K562 (cell line): ENCODE measurements at regions not wholly inside any gene's neighbourhood (a gene's known extent, or its start where the extent isn't known, plus 50 kb on each side); places are given as distances from the start of the nearest gene placed in this dataset.
A peak's percentile ranks its signal among the peaks of the same experiment; 100 is the strongest.
"Not testable (repeated sequence)": the region's sequence is repeated elsewhere in the genome, so short reads cannot be mapped to it uniquely, and the experiment has no call there.

Experiments
- ATAC-seq: fragments of 200-7000 bp; cut with Tn5 transposase; 3 replicates; pipeline ENCODE4 v1.9.1; 2020; ENCODE audit warnings: moderate library complexity
- BruUV-seq: library from RNA; stranded (reverse); fragments of 400-500 nt; replicated peaks from 2 replicates; lab custom pipeline; 2021; lab: Mats Ljungman, UMichigan
- CTCF ChIA-PET: fragments of 300-600 bp; formaldehyde crosslinking; extraction: SDS; loops from one replicate; lab custom pipeline; 2021; ENCODE audit warnings: low intra/inter-chr PET ratio; lab: Yijun Ruan, JAX
- POLR2A ChIA-PET: fragments of 300-600, 350-650 bp; sonication (Branson Sonifier 250); formaldehyde crosslinking; extraction: SDS; loops from one replicate; lab custom pipeline; 2021; ENCODE audit warnings: antibody characterized with exemption, inconsistent platforms; lab: Yijun Ruan, JAX
- DNase-seq, 4 experiments: peaks; one replicate each; pipeline versions ENCODE4 v3.0.0 to v3.0.0-alpha.2; 2011 to 2018; ENCODE audit warnings: low spot score in 3 of 4, mixed read lengths in 3 of 4; ENCODE audit errors: extremely low read depth in 1 of 4
- FAIRE-seq: peaks from 2 replicates; lab custom pipeline; 2011; peaks lifted over from hg19 to GRCh38; lab: Jason Lieb, UNC
- H2AFZ ChIP-seq: 2 replicates; pipeline ENCODE4 v1.6.0; 2011; ENCODE audit warnings: low read depth, low read length, control low read depth, inconsistent platforms
- H3K27ac ChIP-seq: fragments of 200-600 bp; 3 replicates; pipeline ENCODE4 v1.8.0; 2011; ENCODE audit warnings: low read depth, mild to moderate bottlenecking, control low read depth, inconsistent platforms, low read length, moderate library complexity, mixed read lengths; ENCODE audit errors: extremely low read depth
- H3K27me3 ChIP-seq, 2 experiments: fragments of 300-600 bp in 1 of 2; 2 replicates in 1 of 2; 3 replicates in 1 of 2; pipeline versions ENCODE4 v1.6.0 to v1.8.0; 2011; ENCODE audit warnings: inconsistent platforms in 2 of 2, low read length in 2 of 2, mild to moderate bottlenecking in 1 of 2, mixed read lengths in 1 of 2, moderate library complexity in 1 of 2; ENCODE audit not compliant: control insufficient read depth in 2 of 2, insufficient read depth in 2 of 2
- H3K36me3 ChIP-seq: fragments of 300-600 bp; 3 replicates; pipeline ENCODE4 v1.8.0; 2011; ENCODE audit warnings: mild to moderate bottlenecking, low read length, inconsistent platforms; ENCODE audit not compliant: control insufficient read depth, insufficient read depth
- H3K4me1 ChIP-seq, 2 experiments: fragments of 200-600 bp in 1 of 2; replicated peaks in 1 of 2; 2 replicates in 1 of 2; 3 replicates in 1 of 2; pipeline versions ENCODE4 v1.5.1 to v1.8.0; 2011; ENCODE audit warnings: inconsistent platforms in 2 of 2, low read length in 2 of 2, mild to moderate bottlenecking in 1 of 2, mixed read lengths in 1 of 2, moderate library complexity in 1 of 2; ENCODE audit not compliant: control insufficient read depth in 2 of 2, insufficient read depth in 2 of 2
- H3K4me2 ChIP-seq: 2 replicates; pipeline ENCODE4 v1.6.1; 2011; ENCODE audit warnings: low read length, control low read depth, inconsistent platforms, mixed read lengths; ENCODE audit not compliant: insufficient read depth
- H3K4me3 ChIP-seq: fragments of 200-600 bp; sonication (generic), shearing (Covaris generic); 2 replicates; pipeline ENCODE4 v1.5.1; 2016; ENCODE audit warnings: control low read depth, inconsistent platforms
- H3K79me2 ChIP-seq: fragments of 200-600 bp; 3 replicates; pipeline ENCODE4 v1.8.0; 2011; ENCODE audit warnings: low read length, inconsistent platforms; ENCODE audit not compliant: control insufficient read depth, insufficient read depth
- H3K9ac ChIP-seq, 2 experiments: 2 replicates each; pipeline versions ENCODE4 v1.6.0 to v1.6.1; 2011; ENCODE audit warnings: low read depth in 2 of 2, low read length in 2 of 2, control low read depth in 1 of 2, inconsistent platforms in 1 of 2, mild to moderate bottlenecking in 1 of 2, mixed read lengths in 1 of 2; ENCODE audit not compliant: insufficient read depth in 1 of 2
- H3K9me1 ChIP-seq: one replicate; pipeline ENCODE4 v1.6.0; 2011; ENCODE audit warnings: inconsistent platforms, mild to moderate bottlenecking, low read length, moderate library complexity; ENCODE audit not compliant: control insufficient read depth, insufficient read depth
- H3K9me3 ChIP-seq: replicated peaks from 2 replicates; pipeline ENCODE4 v1.5.1; 2011; ENCODE audit warnings: low read depth, low read length, inconsistent platforms; ENCODE audit not compliant: control insufficient read depth, insufficient read depth
- H4K20me1 ChIP-seq: replicated peaks from 2 replicates; pipeline ENCODE4 v1.6.1; 2011; ENCODE audit warnings: low read length, inconsistent platforms, mixed read lengths; ENCODE audit not compliant: control insufficient read depth, insufficient read depth
- DACH1 ChIP-seq: fragments of 450-650 bp; IDR thresholded peaks from 2 replicates; pipeline ENCODE4 v1.6.1; 2018; ENCODE audit not compliant: partially characterized antibody
- MAZ ChIP-seq, 2 experiments: fragments of 450-650 bp in 1 of 2; sonication (generic) in 1 of 2; formaldehyde crosslinking; IDR thresholded peaks in 1 of 2; conservative IDR thresholded peaks in 1 of 2; 2 replicates each; pipeline versions ENCODE4 v1.4.0 to v1.5.0; 2020; ENCODE audit warnings: mild to moderate bottlenecking in 1 of 2, missing genetic modification reagents in 1 of 2
- PRMT5 ChIP-seq: sonication (generic); formaldehyde crosslinking; IDR thresholded peaks from 2 replicates; pipeline ENCODE4 v1.5.0; 2020; ENCODE audit warnings: missing genetic modification reagents
- SAFB ChIP-seq: fragments of 200-400 bp; formaldehyde crosslinking; IDR thresholded peaks from 2 replicates; pipeline ENCODE4 v1.6.1; 2017; ENCODE audit warnings: low read depth, low read length, borderline replicate concordance
- ZBTB2 ChIP-seq: fragments of 450-650 bp; IDR thresholded peaks from 2 replicates; pipeline ENCODE4 v1.6.1; 2016; ENCODE audit warnings: antibody characterized with exemption
- ZNF431 ChIP-seq: sonication (generic); formaldehyde crosslinking; IDR thresholded peaks from 2 replicates; pipeline ENCODE4 v1.8.0; 2022; ENCODE audit warnings: mild to moderate bottlenecking, missing genetic modification reagents
- ZNF589 ChIP-seq: fragments of 200-800 bp; sonication (Bioruptor generic); IDR thresholded peaks from 2 replicates; pipeline ENCODE4 v1.6.1; 2016; ENCODE audit warnings: low read depth, missing genetic modification characterization, missing compliant biosample characterization
- WGBS: fragments of 100-300 bp; shearing (Covaris generic); methylation state at CpG from one replicate; pipeline ENCODE4 v1.1.6; 2016; ENCODE audit warnings: low coverage, mixed read lengths; ENCODE audit not compliant: insufficient coverage; ENCODE audit errors: missing lambda C conversion rate; 5-methylcytosine and 5-hydroxymethylcytosine counted together
- in situ Hi-C: fragments of 300-500 bp; cut with MboI; formaldehyde crosslinking; loops from 4 replicates; pipeline ENCODE4 v1.15.0; 2018; ENCODE audit warnings: inconsistent platforms, mixed read lengths
- intact Hi-C: fragments of 100-400 bp; cut with micrococcal nuclease; formaldehyde crosslinking; loops from 2 replicates; pipeline ENCODE4 v1.14.2; 2022
- TF ChIP-seq, protein P1 (sequence below): sonication (generic); formaldehyde crosslinking; IDR thresholded peaks from 2 replicates; pipeline ENCODE4 v1.8.1; 2023; ENCODE audit warnings: mild to moderate bottlenecking, missing genetic modification reagents
- TF ChIP-seq, protein P2 (sequence below): sonication (generic); formaldehyde crosslinking; IDR thresholded peaks from 2 replicates; pipeline ENCODE4 v1.8.0; 2022; ENCODE audit warnings: missing genetic modification reagents, mild to moderate bottlenecking, borderline replicate concordance
- TF ChIP-seq, protein P3 (sequence below): fragments of 200-800 bp; sonication (Bioruptor generic); IDR thresholded peaks from 2 replicates; pipeline ENCODE4 v1.6.1; 2016; ENCODE audit warnings: missing genetic modification characterization, missing compliant biosample characterization

DNA sequence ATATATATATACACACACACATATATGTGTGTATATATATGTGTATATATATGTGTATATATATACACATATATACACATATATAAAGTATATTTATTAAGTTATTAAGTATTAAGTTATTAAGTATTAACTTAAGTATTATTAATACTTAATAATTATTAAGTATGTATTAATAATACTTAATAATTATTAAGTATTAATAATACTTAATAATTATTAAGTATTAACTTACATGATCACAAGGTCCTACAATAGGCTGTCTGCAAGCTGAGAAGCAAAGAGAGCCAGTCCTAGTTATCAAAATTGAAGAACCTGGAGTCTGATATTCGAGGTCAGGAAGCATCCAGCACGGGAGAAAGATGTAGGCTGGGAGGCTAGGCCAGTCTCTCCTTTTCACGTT, 130.1 kb upstream of the FAM3C start:
- H3K9me1 ChIP-seq, H3K9me3 ChIP-seq, ATAC-seq, POLR2A ChIA-PET, FAIRE-seq, H4K20me1 ChIP-seq, H3K36me3 ChIP-seq, H3K4me1 ChIP-seq, H3K4me2 ChIP-seq, intact Hi-C loops, H3K27ac ChIP-seq, H3K4me3 ChIP-seq, H3K79me2 ChIP-seq, H2AFZ ChIP-seq, DNase-seq, H3K27me3 ChIP-seq, CTCF ChIA-PET, H3K9ac ChIP-seq, BruUV-seq: not testable (repeated sequence)
- 14% methylated on average over 3 of the region's 3 CpGs for WGBS
- in situ Hi-C loops: loop anchor here (25.0 kb wide), 1 partner anchor 739 kb away; no protein-coding TSS in a partner anchor
- TF ChIP-seq SAFB (peak; percentile 65; the same call in 1 of the 2 replicates), ZNF589 (CRISPR knock-in tag) (peak; percentile 56; the same call in 1 of the 2 replicates), ZBTB2 (0 out of 2 replicates have a peak, but pooled peaks have one; percentile 31), DACH1 (peak; percentile 100), ZNF431 (CRISPR knock-in tag) (peak; percentile 28; the same call in 1 of the 2 replicates), PRMT5 (peak; percentile 49; the same call in 1 of the 2 replicates), MAZ (CRISPR knock-in tag; conservative IDR thresholded peaks at IDR 0.05 in 1 of 2, IDR thresholded peaks at IDR 0.05 in 1 of 2) (0 out of 4 replicates have a peak, but pooled peaks of 1 of the 2 experiments have one; percentile 17)
- TF ChIP-seq, protein P1, sequence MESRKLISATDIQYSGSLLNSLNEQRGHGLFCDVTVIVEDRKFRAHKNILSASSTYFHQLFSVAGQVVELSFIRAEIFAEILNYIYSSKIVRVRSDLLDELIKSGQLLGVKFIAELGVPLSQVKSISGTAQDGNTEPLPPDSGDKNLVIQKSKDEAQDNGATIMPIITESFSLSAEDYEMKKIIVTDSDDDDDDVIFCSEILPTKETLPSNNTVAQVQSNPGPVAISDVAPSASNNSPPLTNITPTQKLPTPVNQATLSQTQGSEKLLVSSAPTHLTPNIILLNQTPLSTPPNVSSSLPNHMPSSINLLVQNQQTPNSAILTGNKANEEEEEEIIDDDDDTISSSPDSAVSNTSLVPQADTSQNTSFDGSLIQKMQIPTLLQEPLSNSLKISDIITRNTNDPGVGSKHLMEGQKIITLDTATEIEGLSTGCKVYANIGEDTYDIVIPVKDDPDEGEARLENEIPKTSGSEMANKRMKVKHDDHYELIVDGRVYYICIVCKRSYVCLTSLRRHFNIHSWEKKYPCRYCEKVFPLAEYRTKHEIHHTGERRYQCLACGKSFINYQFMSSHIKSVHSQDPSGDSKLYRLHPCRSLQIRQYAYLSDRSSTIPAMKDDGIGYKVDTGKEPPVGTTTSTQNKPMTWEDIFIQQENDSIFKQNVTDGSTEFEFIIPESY: 0 out of 2 replicates have a peak, but pooled peaks have one; percentile 30
- TF ChIP-seq, protein P2, sequence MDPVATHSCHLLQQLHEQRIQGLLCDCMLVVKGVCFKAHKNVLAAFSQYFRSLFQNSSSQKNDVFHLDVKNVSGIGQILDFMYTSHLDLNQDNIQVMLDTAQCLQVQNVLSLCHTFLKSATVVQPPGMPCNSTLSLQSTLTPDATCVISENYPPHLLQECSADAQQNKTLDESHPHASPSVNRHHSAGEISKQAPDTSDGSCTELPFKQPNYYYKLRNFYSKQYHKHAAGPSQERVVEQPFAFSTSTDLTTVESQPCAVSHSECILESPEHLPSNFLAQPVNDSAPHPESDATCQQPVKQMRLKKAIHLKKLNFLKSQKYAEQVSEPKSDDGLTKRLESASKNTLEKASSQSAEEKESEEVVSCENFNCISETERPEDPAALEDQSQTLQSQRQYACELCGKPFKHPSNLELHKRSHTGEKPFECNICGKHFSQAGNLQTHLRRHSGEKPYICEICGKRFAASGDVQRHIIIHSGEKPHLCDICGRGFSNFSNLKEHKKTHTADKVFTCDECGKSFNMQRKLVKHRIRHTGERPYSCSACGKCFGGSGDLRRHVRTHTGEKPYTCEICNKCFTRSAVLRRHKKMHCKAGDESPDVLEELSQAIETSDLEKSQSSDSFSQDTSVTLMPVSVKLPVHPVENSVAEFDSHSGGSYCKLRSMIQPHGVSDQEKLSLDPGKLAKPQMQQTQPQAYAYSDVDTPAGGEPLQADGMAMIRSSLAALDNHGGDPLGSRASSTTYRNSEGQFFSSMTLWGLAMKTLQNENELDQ (CRISPR knock-in tag): 0 out of 2 replicates have a peak, but pooled peaks have one; percentile 37
- TF ChIP-seq, protein P3, sequence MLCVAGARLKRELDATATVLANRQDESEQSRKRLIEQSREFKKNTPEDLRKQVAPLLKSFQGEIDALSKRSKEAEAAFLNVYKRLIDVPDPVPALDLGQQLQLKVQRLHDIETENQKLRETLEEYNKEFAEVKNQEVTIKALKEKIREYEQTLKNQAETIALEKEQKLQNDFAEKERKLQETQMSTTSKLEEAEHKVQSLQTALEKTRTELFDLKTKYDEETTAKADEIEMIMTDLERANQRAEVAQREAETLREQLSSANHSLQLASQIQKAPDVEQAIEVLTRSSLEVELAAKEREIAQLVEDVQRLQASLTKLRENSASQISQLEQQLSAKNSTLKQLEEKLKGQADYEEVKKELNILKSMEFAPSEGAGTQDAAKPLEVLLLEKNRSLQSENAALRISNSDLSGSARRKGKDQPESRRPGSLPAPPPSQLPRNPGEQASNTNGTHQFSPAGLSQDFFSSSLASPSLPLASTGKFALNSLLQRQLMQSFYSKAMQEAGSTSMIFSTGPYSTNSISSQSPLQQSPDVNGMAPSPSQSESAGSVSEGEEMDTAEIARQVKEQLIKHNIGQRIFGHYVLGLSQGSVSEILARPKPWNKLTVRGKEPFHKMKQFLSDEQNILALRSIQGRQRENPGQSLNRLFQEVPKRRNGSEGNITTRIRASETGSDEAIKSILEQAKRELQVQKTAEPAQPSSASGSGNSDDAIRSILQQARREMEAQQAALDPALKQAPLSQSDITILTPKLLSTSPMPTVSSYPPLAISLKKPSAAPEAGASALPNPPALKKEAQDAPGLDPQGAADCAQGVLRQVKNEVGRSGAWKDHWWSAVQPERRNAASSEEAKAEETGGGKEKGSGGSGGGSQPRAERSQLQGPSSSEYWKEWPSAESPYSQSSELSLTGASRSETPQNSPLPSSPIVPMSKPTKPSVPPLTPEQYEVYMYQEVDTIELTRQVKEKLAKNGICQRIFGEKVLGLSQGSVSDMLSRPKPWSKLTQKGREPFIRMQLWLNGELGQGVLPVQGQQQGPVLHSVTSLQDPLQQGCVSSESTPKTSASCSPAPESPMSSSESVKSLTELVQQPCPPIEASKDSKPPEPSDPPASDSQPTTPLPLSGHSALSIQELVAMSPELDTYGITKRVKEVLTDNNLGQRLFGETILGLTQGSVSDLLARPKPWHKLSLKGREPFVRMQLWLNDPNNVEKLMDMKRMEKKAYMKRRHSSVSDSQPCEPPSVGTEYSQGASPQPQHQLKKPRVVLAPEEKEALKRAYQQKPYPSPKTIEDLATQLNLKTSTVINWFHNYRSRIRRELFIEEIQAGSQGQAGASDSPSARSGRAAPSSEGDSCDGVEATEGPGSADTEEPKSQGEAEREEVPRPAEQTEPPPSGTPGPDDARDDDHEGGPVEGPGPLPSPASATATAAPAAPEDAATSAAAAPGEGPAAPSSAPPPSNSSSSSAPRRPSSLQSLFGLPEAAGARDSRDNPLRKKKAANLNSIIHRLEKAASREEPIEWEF (CRISPR knock-in tag): 0 out of 2 replicates have a peak, but pooled peaks have one; percentile 59
